ENCODE measurements at regions not wholly inside any gene's neighbourhood (a gene's known extent, or its start where the extent isn't known, plus 50 kb on each side); places are given as distances from the start of the nearest gene placed in this dataset.

DNA sequence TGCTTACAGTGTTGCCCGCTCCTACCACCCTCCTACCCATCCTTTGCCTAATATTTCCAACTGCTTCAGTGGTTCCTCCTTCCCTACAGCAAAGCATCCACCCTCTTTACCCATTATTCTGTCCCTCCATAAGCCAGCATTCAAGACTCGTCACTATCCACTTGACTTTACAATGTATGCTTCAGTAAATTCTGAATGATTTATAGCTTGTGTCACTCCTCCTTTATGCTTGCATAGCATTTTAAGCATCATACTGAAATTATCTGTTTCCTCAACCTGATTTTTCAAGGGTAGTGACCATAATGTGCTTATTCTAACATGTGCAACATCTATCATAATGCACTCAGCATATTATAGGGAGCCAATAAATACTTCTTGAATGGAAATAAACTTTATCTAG lies 365.5 kb downstream of the RAB28 start:
- Mint-ChIP-seq H3K4me3 (ENCODE audit: unreplicated experiment) (no peak overlapping the region), H3K36me3 (ENCODE audit: low read depth) (peaks cover 2% of the 10 kb centered on the region), H3K4me1 (ENCODE audit: low read depth) (no peaks in the 10 kb centered on the region), H3K9me3 (ENCODE audit: low read depth) (peaks cover 3% of the 10 kb centered on the region), H3K27me3 (ENCODE audit: low read depth) (no peaks in the 10 kb centered on the region), H3K27ac (ENCODE audit: unreplicated experiment) (no peak overlapping the region)
- TF ChIP-seq, protein P1, sequence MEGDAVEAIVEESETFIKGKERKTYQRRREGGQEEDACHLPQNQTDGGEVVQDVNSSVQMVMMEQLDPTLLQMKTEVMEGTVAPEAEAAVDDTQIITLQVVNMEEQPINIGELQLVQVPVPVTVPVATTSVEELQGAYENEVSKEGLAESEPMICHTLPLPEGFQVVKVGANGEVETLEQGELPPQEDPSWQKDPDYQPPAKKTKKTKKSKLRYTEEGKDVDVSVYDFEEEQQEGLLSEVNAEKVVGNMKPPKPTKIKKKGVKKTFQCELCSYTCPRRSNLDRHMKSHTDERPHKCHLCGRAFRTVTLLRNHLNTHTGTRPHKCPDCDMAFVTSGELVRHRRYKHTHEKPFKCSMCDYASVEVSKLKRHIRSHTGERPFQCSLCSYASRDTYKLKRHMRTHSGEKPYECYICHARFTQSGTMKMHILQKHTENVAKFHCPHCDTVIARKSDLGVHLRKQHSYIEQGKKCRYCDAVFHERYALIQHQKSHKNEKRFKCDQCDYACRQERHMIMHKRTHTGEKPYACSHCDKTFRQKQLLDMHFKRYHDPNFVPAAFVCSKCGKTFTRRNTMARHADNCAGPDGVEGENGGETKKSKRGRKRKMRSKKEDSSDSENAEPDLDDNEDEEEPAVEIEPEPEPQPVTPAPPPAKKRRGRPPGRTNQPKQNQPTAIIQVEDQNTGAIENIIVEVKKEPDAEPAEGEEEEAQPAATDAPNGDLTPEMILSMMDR (IDR thresholded peaks at IDR 0.05): no peak
- DNase-seq (ENCODE audit: low spot score): no peak

DNA sequence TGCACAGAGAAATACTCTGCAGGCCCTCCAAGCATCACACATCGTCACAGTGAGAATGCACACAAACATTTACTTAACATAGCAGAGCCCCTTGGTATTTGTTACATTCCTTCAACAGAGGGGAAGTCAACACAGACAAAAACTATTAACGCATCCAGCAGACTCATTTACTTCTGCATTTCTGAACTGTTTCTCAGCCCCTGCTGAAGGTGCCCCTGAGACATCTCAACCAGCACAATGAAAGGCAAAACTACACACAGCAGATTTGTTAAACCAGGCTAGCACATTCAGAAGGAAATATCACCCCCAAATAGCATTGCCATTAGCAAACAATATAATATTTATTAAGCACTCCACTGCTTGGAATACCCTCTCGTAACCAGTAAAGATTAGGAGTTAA lies 367.0 kb downstream of the RAB28 start:
- peaks cover 6% of the 10 kb centered on the region for H3K9me3 Mint-ChIP-seq (ENCODE audit: low read depth)
- no peak for DNase-seq (ENCODE audit: low spot score)
- H3K4me1 Mint-ChIP-seq (ENCODE audit: low read depth): no peaks in the 10 kb centered on the region
- H3K4me3 Mint-ChIP-seq (ENCODE audit: unreplicated experiment): no peak overlapping the region
- no peak overlapping the region for H3K27ac Mint-ChIP-seq (ENCODE audit: unreplicated experiment)
- TF ChIP-seq, protein P1 (IDR thresholded peaks at IDR 0.05): no peak
- no peaks in the 10 kb centered on the region for H3K27me3 Mint-ChIP-seq (ENCODE audit: low read depth)
- peaks cover 2% of the 10 kb centered on the region for H3K36me3 Mint-ChIP-seq (ENCODE audit: low read depth)

DNA sequence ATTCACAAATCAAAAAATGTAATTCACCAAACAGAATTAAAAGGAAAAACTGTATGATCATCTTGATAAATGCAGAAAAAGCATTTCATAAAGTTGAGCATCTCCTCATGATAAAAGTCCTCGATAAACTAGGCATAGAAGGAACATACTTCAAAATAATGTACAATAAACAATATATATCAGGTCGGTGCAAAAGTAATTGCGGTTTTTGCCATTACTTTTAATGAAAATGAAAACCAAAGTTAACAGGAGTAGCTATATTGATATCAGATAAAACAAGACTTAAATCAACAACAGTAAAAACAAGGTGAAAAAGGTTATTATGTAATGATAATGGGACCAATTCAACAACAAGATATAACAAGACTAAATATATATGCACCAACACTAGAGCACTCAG lies 372.1 kb downstream of the RAB28 start:
- Mint-ChIP-seq H3K4me3 (ENCODE audit: unreplicated experiment) (no peak overlapping the region), H3K27me3 (ENCODE audit: low read depth) (no peaks in the 10 kb centered on the region), H3K9me3 (ENCODE audit: low read depth) (peaks cover 27% of the 10 kb centered on the region), H3K4me1 (ENCODE audit: low read depth) (no peaks in the 10 kb centered on the region), H3K27ac (ENCODE audit: unreplicated experiment) (no peak overlapping the region), H3K36me3 (ENCODE audit: low read depth) (no peaks in the 10 kb centered on the region)
- DNase-seq (ENCODE audit: low spot score): no peak
- TF ChIP-seq, protein P1 (IDR thresholded peaks at IDR 0.05): no peak

DNA sequence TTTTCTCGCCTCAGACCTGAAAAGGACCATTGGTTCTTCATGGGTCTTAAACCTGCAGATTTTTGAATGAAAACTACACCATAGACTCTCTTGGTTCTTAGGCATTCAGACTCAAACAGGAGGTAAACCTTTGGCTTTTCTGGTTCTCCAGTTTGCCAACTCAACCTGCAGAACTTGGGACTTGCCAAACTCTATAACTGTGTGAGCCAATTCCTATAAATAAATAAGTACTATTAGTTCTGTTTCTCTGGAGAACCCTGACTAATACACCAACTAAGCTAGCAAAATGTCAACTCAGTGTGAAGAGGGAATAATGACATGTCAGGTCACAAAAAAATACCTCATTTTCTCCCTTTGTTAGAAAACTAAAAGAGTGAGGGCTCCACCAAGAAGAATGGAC lies 374.6 kb downstream of the RAB28 start:
- TF ChIP-seq, protein P1 (IDR thresholded peaks at IDR 0.05): no peak
- no peaks in the 10 kb centered on the region for H3K4me1 Mint-ChIP-seq (ENCODE audit: low read depth)
- no peaks in the 10 kb centered on the region for H3K36me3 Mint-ChIP-seq (ENCODE audit: low read depth)
- no peaks in the 10 kb centered on the region for H3K27me3 Mint-ChIP-seq (ENCODE audit: low read depth)
- H3K27ac Mint-ChIP-seq (ENCODE audit: unreplicated experiment): no peak overlapping the region
- no peak for DNase-seq (ENCODE audit: low spot score)
- no peak overlapping the region for H3K4me3 Mint-ChIP-seq (ENCODE audit: unreplicated experiment)
- peaks cover 30% of the 10 kb centered on the region for H3K9me3 Mint-ChIP-seq (ENCODE audit: low read depth)

DNA sequence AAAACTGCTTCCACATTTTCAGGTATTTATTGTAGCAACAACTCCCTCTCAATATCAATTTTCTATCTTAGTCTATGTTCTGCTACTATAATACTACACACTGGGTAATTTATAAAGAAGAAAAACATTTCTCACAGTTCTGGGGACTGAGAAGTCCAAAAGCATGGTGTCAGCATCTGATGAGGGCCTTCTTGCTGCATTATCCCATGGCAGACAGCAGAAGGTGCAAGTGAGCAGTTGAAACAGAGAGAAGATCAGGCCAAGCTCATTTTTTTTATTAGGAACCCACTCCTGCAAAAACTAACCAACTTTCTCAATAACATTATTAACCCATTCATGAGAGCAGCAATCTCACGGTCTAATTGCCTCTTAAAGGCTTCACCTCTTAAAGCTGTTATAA lies 376.0 kb downstream of the RAB28 start:
- H3K4me3 Mint-ChIP-seq (ENCODE audit: unreplicated experiment): no peak overlapping the region
- H3K27me3 Mint-ChIP-seq (ENCODE audit: low read depth): no peaks in the 10 kb centered on the region
- no peaks in the 10 kb centered on the region for H3K4me1 Mint-ChIP-seq (ENCODE audit: low read depth)
- H3K36me3 Mint-ChIP-seq (ENCODE audit: low read depth): no peaks in the 10 kb centered on the region
- DNase-seq (ENCODE audit: low spot score): no peak
- H3K9me3 Mint-ChIP-seq (ENCODE audit: low read depth): peaks cover 30% of the 10 kb centered on the region
- no peak overlapping the region for H3K27ac Mint-ChIP-seq (ENCODE audit: unreplicated experiment)
- TF ChIP-seq, protein P1 (IDR thresholded peaks at IDR 0.05): peak; percentile 31

All from chondrocyte (in vitro differentiated cells).